ENCODE measurements at regions not wholly inside any gene's neighbourhood (a gene's known extent, or its start where the extent isn't known, plus 50 kb on each side); places are given as distances from the start of the nearest gene placed in this dataset.

DNA sequence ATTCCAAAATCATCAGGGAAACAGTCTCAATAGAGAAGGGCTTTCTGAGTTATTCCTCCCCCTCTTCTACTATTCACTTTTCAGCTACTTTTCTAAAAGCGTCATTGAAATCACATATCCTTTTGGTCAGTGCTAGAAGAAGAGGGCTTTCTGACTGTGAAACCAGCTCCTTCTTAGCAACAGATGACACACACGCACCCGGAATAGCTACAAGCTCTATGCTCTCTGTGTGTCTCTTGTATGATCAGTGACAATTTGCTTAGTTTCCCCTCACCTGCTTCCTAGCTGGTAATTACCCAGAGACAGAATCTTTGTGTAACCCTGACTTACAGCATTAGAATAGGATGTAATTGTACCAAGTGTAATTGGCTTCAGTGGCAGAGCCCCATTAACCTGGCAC is 268.1 kb upstream of the SLITRK2 start:
- Mint-ChIP-seq H3K27me3 (ENCODE audit: low read depth in 3 of 3) (no peaks in the 10 kb centered on the region), H3K4me3 (no peak overlapping the region), H3K27ac (no peak overlapping the region), H3K36me3 (no peaks in the 10 kb centered on the region), H3K4me1 (no peaks in the 10 kb centered on the region), H3K9me3 (peaks cover 0 to 3% (median 0%) of the 10 kb centered on the region in 7 donors)
- Histone ChIP-seq H3K9me3 (replicated peaks in 1 of 2; ENCODE audit: control insufficient read depth in 1 of 2, insufficient read depth in 1 of 2, low read length in 2 of 2) (peaks cover 0 to 14% of the 10 kb centered on the region in 2 donors), H3K27ac (ENCODE audit: low read depth in 1 of 2, low read length in 2 of 2) (no peak overlapping the region), H3K27me3 (ENCODE audit: control insufficient read depth in 2 of 2, insufficient read depth in 2 of 2, low read length in 2 of 2) (no peaks in the 10 kb centered on the region), H4K20me1 (ENCODE audit: insufficient read depth, low read length) (no peaks in the 10 kb centered on the region), H3K4me2 (replicated peaks; ENCODE audit: extremely low read depth, low read length, poor library complexity, severe bottlenecking) (no peak overlapping the region), H3K4me1 (ENCODE audit: control insufficient read depth in 1 of 2, insufficient read depth in 2 of 2, low read length in 2 of 2) (no peaks in the 10 kb centered on the region), H3K79me2 (ENCODE audit: insufficient read depth, low read length) (no peaks in the 10 kb centered on the region), H3K4me3 (replicated peaks in 1 of 3; ENCODE audit: low read depth in 2 of 3, low read length in 3 of 3) (no peak overlapping the region), H3K36me3 (replicated peaks in 1 of 2; ENCODE audit: control insufficient read depth in 1 of 2, insufficient read depth in 2 of 2, low read length in 2 of 2) (no peaks in the 10 kb centered on the region), H3K9ac (ENCODE audit: insufficient read depth, low read length, poor library complexity, severe bottlenecking) (no peak overlapping the region), H2AFZ (ENCODE audit: insufficient read depth, low read depth, low read length, poor library complexity, severe bottlenecking) (no peak overlapping the region)
- TF ChIP-seq, protein P1, sequence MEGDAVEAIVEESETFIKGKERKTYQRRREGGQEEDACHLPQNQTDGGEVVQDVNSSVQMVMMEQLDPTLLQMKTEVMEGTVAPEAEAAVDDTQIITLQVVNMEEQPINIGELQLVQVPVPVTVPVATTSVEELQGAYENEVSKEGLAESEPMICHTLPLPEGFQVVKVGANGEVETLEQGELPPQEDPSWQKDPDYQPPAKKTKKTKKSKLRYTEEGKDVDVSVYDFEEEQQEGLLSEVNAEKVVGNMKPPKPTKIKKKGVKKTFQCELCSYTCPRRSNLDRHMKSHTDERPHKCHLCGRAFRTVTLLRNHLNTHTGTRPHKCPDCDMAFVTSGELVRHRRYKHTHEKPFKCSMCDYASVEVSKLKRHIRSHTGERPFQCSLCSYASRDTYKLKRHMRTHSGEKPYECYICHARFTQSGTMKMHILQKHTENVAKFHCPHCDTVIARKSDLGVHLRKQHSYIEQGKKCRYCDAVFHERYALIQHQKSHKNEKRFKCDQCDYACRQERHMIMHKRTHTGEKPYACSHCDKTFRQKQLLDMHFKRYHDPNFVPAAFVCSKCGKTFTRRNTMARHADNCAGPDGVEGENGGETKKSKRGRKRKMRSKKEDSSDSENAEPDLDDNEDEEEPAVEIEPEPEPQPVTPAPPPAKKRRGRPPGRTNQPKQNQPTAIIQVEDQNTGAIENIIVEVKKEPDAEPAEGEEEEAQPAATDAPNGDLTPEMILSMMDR (IDR thresholded peaks at IDR 0.05) = no peak
- intact Hi-C loops (cut with micrococcal nuclease) = no loop called here
- no peak for DNase-seq
- no CpG with 5 or more reads among the region's 3 CpGs for WGBS (ENCODE audit: insufficient coverage)

DNA sequence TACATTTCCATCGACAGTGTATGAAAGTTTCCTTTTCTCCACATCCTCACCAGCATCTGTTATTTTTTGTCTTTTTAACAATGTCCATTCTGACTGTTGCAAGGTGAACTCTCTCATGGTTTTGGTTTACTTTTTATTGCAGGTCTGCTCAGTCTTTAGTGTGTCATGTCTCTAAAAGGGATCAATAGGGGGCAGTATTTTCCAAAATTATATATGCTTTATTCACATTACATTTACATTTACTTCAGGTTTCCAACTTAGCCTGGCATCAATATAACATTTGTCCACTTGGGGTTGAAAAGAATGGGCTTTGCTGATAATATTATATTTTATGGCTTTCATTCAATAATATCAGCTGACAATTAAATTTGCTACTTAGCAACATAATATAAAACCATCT is 265.0 kb upstream of the SLITRK2 start:
- no peaks in the 10 kb centered on the region for H3K36me3 ChIP-seq (replicated peaks in 1 of 2; ENCODE audit: control insufficient read depth in 1 of 2, insufficient read depth in 2 of 2, low read length in 2 of 2)
- no peak overlapping the region for H3K9ac ChIP-seq (ENCODE audit: insufficient read depth, low read length, poor library complexity, severe bottlenecking)
- WGBS (ENCODE audit: insufficient coverage) = no CpG with 5 or more reads among the region's 1 CpG
- Mint-ChIP-seq H3K27ac (no peak overlapping the region), H3K4me3 (no peak overlapping the region), H3K27me3 (ENCODE audit: low read depth in 3 of 3) (no peaks in the 10 kb centered on the region), H3K9me3 (peaks cover 0 to 4% (median 0%) of the 10 kb centered on the region in 7 donors), H3K4me1 (no peaks in the 10 kb centered on the region), H3K36me3 (no peaks in the 10 kb centered on the region)
- H3K4me3 ChIP-seq (replicated peaks in 1 of 3; ENCODE audit: low read depth in 2 of 3, low read length in 3 of 3) = no peak overlapping the region
- H3K27ac ChIP-seq (ENCODE audit: low read depth in 1 of 2, low read length in 2 of 2) = no peak overlapping the region
- H3K4me1 ChIP-seq (ENCODE audit: control insufficient read depth in 1 of 2, insufficient read depth in 2 of 2, low read length in 2 of 2) = no peaks in the 10 kb centered on the region
- no peaks in the 10 kb centered on the region for H3K27me3 ChIP-seq (ENCODE audit: control insufficient read depth in 2 of 2, insufficient read depth in 2 of 2, low read length in 2 of 2)
- intact Hi-C loops (cut with micrococcal nuclease) = no loop called here
- H3K4me2 ChIP-seq (replicated peaks; ENCODE audit: extremely low read depth, low read length, poor library complexity, severe bottlenecking) = no peak overlapping the region
- no peaks in the 10 kb centered on the region for H4K20me1 ChIP-seq (ENCODE audit: insufficient read depth, low read length)
- H2AFZ ChIP-seq (ENCODE audit: insufficient read depth, low read depth, low read length, poor library complexity, severe bottlenecking) = no peak overlapping the region
- TF ChIP-seq, protein P1 (IDR thresholded peaks at IDR 0.05) = no peak
- H3K9me3 ChIP-seq (replicated peaks in 1 of 2; ENCODE audit: control insufficient read depth in 1 of 2, insufficient read depth in 1 of 2, low read length in 2 of 2) = peaks cover 0 to 7% of the 10 kb centered on the region in 2 donors
- DNase-seq = no peak
- H3K79me2 ChIP-seq (ENCODE audit: insufficient read depth, low read length) = no peaks in the 10 kb centered on the region

All from CD14-positive monocyte (primary cell).